ENCODE measurements at regions not wholly inside any gene's neighbourhood (a gene's known extent, or its start where the extent isn't known, plus 50 kb on each side); places are given as distances from the start of the nearest gene placed in this dataset.

DNA sequence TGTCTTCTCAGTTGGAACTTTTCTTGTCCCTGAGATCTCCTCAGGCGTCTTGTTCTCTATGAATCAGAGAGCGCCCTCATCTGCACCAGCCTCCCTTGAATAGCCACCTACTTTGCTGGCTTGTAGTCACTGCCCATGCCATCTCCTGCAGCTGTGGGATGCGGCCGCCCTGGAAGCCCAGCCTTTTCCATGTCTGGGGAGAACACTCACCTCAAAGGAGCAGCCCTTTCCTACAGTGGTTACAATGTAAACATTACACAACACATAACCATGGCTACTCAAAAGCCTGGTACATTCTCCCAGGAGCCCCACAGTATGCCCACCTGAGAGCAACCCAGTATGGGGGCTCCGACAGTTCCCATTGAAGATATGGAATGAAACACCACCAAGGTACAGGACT, 351.0 kb downstream of the EN1 start:
- no peak for FAIRE-seq

More for the DNA sequence above, 351.0 kb downstream of the EN1 start:
- ChIA-PET POLR2A (no interaction called here), CTCF (ENCODE audit: low intra/inter-chr PET ratio) (no interaction called here)
- no peaks in the 10 kb centered on the region for H3K9me3 ChIP-seq (replicated peaks; ENCODE audit: control insufficient read depth, insufficient read depth, low read depth, low read length)
- ATAC-seq = no peak
- no peak overlapping the region for H3K4me2 ChIP-seq (ENCODE audit: insufficient read depth, low read length)
- H3K79me2 ChIP-seq (ENCODE audit: control insufficient read depth, insufficient read depth, low read length) = no peaks in the 10 kb centered on the region
- TF ChIP-seq TSHZ1 (CRISPR knock-in tag; IDR thresholded peaks at IDR 0.05) (no peak), ZNF282 (CRISPR knock-in tag; IDR thresholded peaks at IDR 0.05) (no peak), NR3C1 (CRISPR knock-in tag; IDR thresholded peaks at IDR 0.05) (no peak), ZNF354B (CRISPR knock-in tag; IDR thresholded peaks at IDR 0.05) (no peak), ZNF76 (CRISPR knock-in tag; IDR thresholded peaks at IDR 0.05; ENCODE audit: borderline replicate concordance) (no peak), YBX1 (IDR thresholded peaks at IDR 0.05) (no peak), ZNF449 (CRISPR knock-in tag; IDR thresholded peaks at IDR 0.05) (no peak), ZNF175 (CRISPR knock-in tag; IDR thresholded peaks at IDR 0.05; ENCODE audit: low read depth) (no peak)
- TF ChIP-seq, protein P1, sequence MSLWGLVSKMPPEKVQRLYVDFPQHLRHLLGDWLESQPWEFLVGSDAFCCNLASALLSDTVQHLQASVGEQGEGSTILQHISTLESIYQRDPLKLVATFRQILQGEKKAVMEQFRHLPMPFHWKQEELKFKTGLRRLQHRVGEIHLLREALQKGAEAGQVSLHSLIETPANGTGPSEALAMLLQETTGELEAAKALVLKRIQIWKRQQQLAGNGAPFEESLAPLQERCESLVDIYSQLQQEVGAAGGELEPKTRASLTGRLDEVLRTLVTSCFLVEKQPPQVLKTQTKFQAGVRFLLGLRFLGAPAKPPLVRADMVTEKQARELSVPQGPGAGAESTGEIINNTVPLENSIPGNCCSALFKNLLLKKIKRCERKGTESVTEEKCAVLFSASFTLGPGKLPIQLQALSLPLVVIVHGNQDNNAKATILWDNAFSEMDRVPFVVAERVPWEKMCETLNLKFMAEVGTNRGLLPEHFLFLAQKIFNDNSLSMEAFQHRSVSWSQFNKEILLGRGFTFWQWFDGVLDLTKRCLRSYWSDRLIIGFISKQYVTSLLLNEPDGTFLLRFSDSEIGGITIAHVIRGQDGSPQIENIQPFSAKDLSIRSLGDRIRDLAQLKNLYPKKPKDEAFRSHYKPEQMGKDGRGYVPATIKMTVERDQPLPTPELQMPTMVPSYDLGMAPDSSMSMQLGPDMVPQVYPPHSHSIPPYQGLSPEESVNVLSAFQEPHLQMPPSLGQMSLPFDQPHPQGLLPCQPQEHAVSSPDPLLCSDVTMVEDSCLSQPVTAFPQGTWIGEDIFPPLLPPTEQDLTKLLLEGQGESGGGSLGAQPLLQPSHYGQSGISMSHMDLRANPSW (CRISPR knock-in tag; IDR thresholded peaks at IDR 0.05) = no peak
- no peaks in the 10 kb centered on the region for H3K36me3 ChIP-seq (ENCODE audit: control insufficient read depth, insufficient read depth, low read length)
- no peaks in the 10 kb centered on the region for H3K4me1 ChIP-seq (replicated peaks in 1 of 2; ENCODE audit: control insufficient read depth in 2 of 2, insufficient read depth in 2 of 2, low read length in 2 of 2)
- DNase-seq (ENCODE audit: extremely low read depth in 1 of 4, low spot score in 3 of 4) = no peak
- H3K27ac ChIP-seq (ENCODE audit: extremely low read depth, low read depth, low read length) = no peak overlapping the region
- in situ Hi-C loops (cut with MboI) = no loop called here
- no peak overlapping the region for H3K9ac ChIP-seq (ENCODE audit: insufficient read depth in 1 of 2, low read depth in 2 of 2, low read length in 2 of 2)
- H4K20me1 ChIP-seq (replicated peaks; ENCODE audit: control insufficient read depth, insufficient read depth, low read length) = no peaks in the 10 kb centered on the region
- WGBS (ENCODE audit: insufficient coverage, low coverage, missing lambda C conversion rate) = 0% methylated on average over 5 of the region's 5 CpGs
- no TSS peak for BruUV-seq (replicated peaks)
- H3K4me3 ChIP-seq = no peak overlapping the region
- peaks cover 0 to 4% of the 10 kb centered on the region in 2 experiments; a peak in 3 of 5 replicates for H3K27me3 ChIP-seq (ENCODE audit: control insufficient read depth in 2 of 2, insufficient read depth in 2 of 2, low read length in 2 of 2)
- intact Hi-C loops (cut with micrococcal nuclease) = no loop called here
- no peak overlapping the region for H2AFZ ChIP-seq (ENCODE audit: low read depth, low read length)
- no peaks in the 10 kb centered on the region for H3K9me1 ChIP-seq (ENCODE audit: control insufficient read depth, insufficient read depth, low read length)

All from K562 (cell line).